ENCODE measurements at regions not wholly inside any gene's neighbourhood (a gene's known extent, or its start where the extent isn't known, plus 50 kb on each side); places are given as distances from the start of the nearest gene placed in this dataset.

GRCh38 chr5:97635553-97635952 is 452.5 kb upstream of the RIOK2 start:
- Histone ChIP-seq H3K9me3 (ENCODE audit: insufficient read depth in 2 of 2, low read depth in 1 of 2, low read length in 1 of 2) (no peaks in the 10 kb centered on the region), H3K9ac (replicated peaks in 1 of 4; ENCODE audit: extremely low read depth in 1 of 4, low read depth in 3 of 4, low read length in 3 of 4) (no peak overlapping the region), H4K20me1 (replicated peaks in 1 of 2; ENCODE audit: control insufficient read depth in 1 of 2, insufficient read depth in 2 of 2, low read length in 2 of 2) (no peaks in the 10 kb centered on the region), H2BK20ac (ENCODE audit: low read length) (no peak overlapping the region), H2BK12ac (ENCODE audit: low read depth, low read length) (no peak overlapping the region), H3K4me2 (ENCODE audit: insufficient read depth in 1 of 2, low read depth in 2 of 2, low read length in 2 of 2) (no peak overlapping the region), H2BK15ac (ENCODE audit: low read length) (no peak overlapping the region), H3K18ac (ENCODE audit: extremely low read depth, low read length) (no peak overlapping the region), H3K23ac (ENCODE audit: insufficient read length) (no peak overlapping the region), H3K27me3 (replicated peaks in 1 of 4; ENCODE audit: control insufficient read depth in 3 of 4, extremely low read depth in 1 of 4, insufficient read depth in 3 of 4, low read length in 3 of 4) (no peaks in the 10 kb centered on the region), H2BK120ac (replicated peaks; ENCODE audit: low read depth, low read length) (no peak overlapping the region), H3K56ac (replicated peaks; ENCODE audit: insufficient read length, low read depth, low read length) (no peak overlapping the region), H4K91ac (replicated peaks; ENCODE audit: insufficient read length, low read length) (no peak overlapping the region), H4K8ac (ENCODE audit: extremely low read depth, insufficient read depth, low read length) (no peak overlapping the region), H3K4me3 (ENCODE audit: extremely low read depth in 1 of 4, insufficient read depth in 2 of 4, low read depth in 3 of 4, low read length in 4 of 4) (no peak overlapping the region), H3K4me1 (replicated peaks in 1 of 4; ENCODE audit: control insufficient read depth in 3 of 4, insufficient read depth in 4 of 4, low read length in 3 of 4) (no peaks in the 10 kb centered on the region), H3K23me2 (ENCODE audit: low read depth, low read length) (no peaks in the 10 kb centered on the region), H3K27ac (ENCODE audit: low read depth, low read length) (no peak overlapping the region), H3K79me2 (ENCODE audit: control insufficient read depth in 1 of 2, insufficient read depth in 2 of 2, low read length in 2 of 2) (no peaks in the 10 kb centered on the region), H3K14ac (ENCODE audit: insufficient read length) (no peak overlapping the region), H3K4ac (replicated peaks; ENCODE audit: insufficient read length, low read depth, low read length) (no peak overlapping the region), H2BK5ac (ENCODE audit: low read depth, low read length) (no peak overlapping the region), H3K79me1 (ENCODE audit: low read depth, low read length) (no peaks in the 10 kb centered on the region), H2AK5ac (ENCODE audit: low read depth, low read length) (no peak overlapping the region), H3K36me3 (ENCODE audit: control insufficient read depth in 2 of 4, insufficient read depth in 4 of 4, low read length in 3 of 4) (no peaks in the 10 kb centered on the region), H2AFZ (ENCODE audit: low read length) (no peak overlapping the region), H4K5ac (ENCODE audit: insufficient read length, low read depth, low read length) (no peak overlapping the region)
- DNase-seq (ENCODE audit: low read depth in 1 of 2, low spot score in 2 of 2) (no peak), FAIRE-seq (no peak)
- ChIA-PET POLR2A (ENCODE audit: partially characterized antibody) (no interaction called here), CTCF (ENCODE audit: partially characterized antibody) (no interaction called here)
- WGBS, 2 experiments (ENCODE audit: extremely low coverage in 1 of 2, insufficient coverage in 1 of 2, insufficient read length in 1 of 2, insufficient replicate concordance in 2 of 2, low coverage in 1 of 2, low lambda C conversion rate in 2 of 2, missing lambda C conversion rate in 1 of 2): 94% methylated on average over 2 of the region's 2 CpGs; no CpG with 5 or more reads in 1 of the 2 experiments
- TF ChIP-seq SP2 (IDR thresholded peaks at IDR 0.05; ENCODE audit: low read length): no peak
- no peak for TF ChIP-seq NANOG (IDR thresholded peaks at IDR 0.05; ENCODE audit: insufficient read depth, low read depth, low read length, poor library complexity, severe bottlenecking)
- no peak for TF ChIP-seq SIRT6 (IDR thresholded peaks at IDR 0.05; ENCODE audit: low read length)
- TF ChIP-seq TEAD4 (IDR thresholded peaks at IDR 0.05; ENCODE audit: low read depth, low read length): no peak
- no peak for TF ChIP-seq CEBPB (IDR thresholded peaks at IDR 0.05; ENCODE audit: low read depth, low read length)
- no peak for TF ChIP-seq HDAC2 (IDR thresholded peaks at IDR 0.05; ENCODE audit: borderline replicate concordance in 1 of 2, low read depth in 2 of 2, low read length in 2 of 2)
- no peak for TF ChIP-seq RAD21 (IDR thresholded peaks at IDR 0.05 in 1 of 2, conservative IDR thresholded peaks at IDR 0.05 in 1 of 2; ENCODE audit: low read depth in 2 of 2, low read length in 2 of 2)
- TF ChIP-seq CBX8 (IDR thresholded peaks at IDR 0.05; ENCODE audit: borderline replicate concordance, low read depth, low read length): no peak
- TF ChIP-seq ZNF274 (IDR thresholded peaks at IDR 0.05; ENCODE audit: borderline replicate concordance, extremely low read depth, low read length): no peak
- TF ChIP-seq KDM4A (IDR thresholded peaks at IDR 0.05; ENCODE audit: low read depth, low read length, severe bottlenecking): no peak
- no peak for TF ChIP-seq KDM1A (IDR thresholded peaks at IDR 0.05; ENCODE audit: borderline replicate concordance, low read length)
- no peak for TF ChIP-seq POU5F1 (IDR thresholded peaks at IDR 0.05; ENCODE audit: low read depth, low read length)

Data from H1 (cell line).